ENCODE measurements at regions not wholly inside any gene's neighbourhood (a gene's known extent, or its start where the extent isn't known, plus 50 kb on each side); places are given as distances from the start of the nearest gene placed in this dataset.
A peak's percentile ranks its signal among the peaks of the same experiment; 100 is the strongest.

GRCh38 chr13:90168953-90169352 is 1178.5 kb upstream of the MIR17HG start:
- intact Hi-C loops (cut with micrococcal nuclease) (no loop called here), dilution Hi-C loops (cut with HindIII; ENCODE audit: low sequenced_read_pairs, unreplicated experiment) (no loop called here), in situ Hi-C loops (cut with MboI; ENCODE audit: low sequenced_read_pairs) (no loop called here)
- peak; percentile 20; the same call in 1 of the 2 replicates for TF ChIP-seq CEBPB (IDR thresholded peaks at IDR 0.05; ENCODE audit: low read depth, low read length)
- no peak for TF ChIP-seq SMC3 (IDR thresholded peaks at IDR 0.05; ENCODE audit: low read depth, low read length)
- Histone ChIP-seq H2BK15ac (ENCODE audit: low read depth, low read length) (no peak overlapping the region), H3K23ac (ENCODE audit: low read depth, low read length) (no peak overlapping the region), H3K14ac (replicated peaks; ENCODE audit: low read depth, low read length) (no peak overlapping the region), H3K9ac (ENCODE audit: low read depth, low read length) (no peak overlapping the region), H2AK5ac (ENCODE audit: low read depth, low read length) (no peak overlapping the region), H3K27ac (ENCODE audit: insufficient read depth, low read length) (no peak overlapping the region), H3K4me3 (ENCODE audit: insufficient read depth, low read depth, low read length) (no peak overlapping the region), H3K27me3 (ENCODE audit: control insufficient read depth, insufficient read depth, low read length) (no peaks in the 10 kb centered on the region), H2AFZ (replicated peaks; ENCODE audit: low read length, poor library complexity) (no peak overlapping the region), H3K18ac (ENCODE audit: low read depth, low read length) (no peak overlapping the region), H3K79me1 (ENCODE audit: low read depth in 1 of 2, low read length in 2 of 2) (no peaks in the 10 kb centered on the region), H3K4me2 (ENCODE audit: low read depth, low read length) (no peak overlapping the region), H3K4ac (ENCODE audit: low read depth, low read length) (no peak overlapping the region), H4K91ac (ENCODE audit: insufficient read depth, low read depth, low read length) (no peak overlapping the region), H4K8ac (ENCODE audit: low read depth in 2 of 2, low read length in 2 of 2) (no peak overlapping the region), H3K56ac (ENCODE audit: extremely low read depth, insufficient read depth, low read length) (no peak overlapping the region), H3K4me1 (ENCODE audit: control insufficient read depth, insufficient read depth, low read length) (no peaks in the 10 kb centered on the region), H3K36me3 (ENCODE audit: control insufficient read depth, insufficient read depth, low read length) (no peaks in the 10 kb centered on the region), H4K5ac (ENCODE audit: low read depth, low read length) (no peak overlapping the region), H3K9me3 (ENCODE audit: control insufficient read depth, insufficient read depth, low read length) (peaks cover 1% of the 10 kb centered on the region; the same call in 1 of the 2 replicates), H2BK5ac (ENCODE audit: low read depth, low read length, poor library complexity, severe bottlenecking) (no peak overlapping the region), H4K20me1 (ENCODE audit: insufficient read depth, low read length) (no peaks in the 10 kb centered on the region), H2BK20ac (ENCODE audit: low read depth, low read length) (no peak overlapping the region), H2AK9ac (replicated peaks; ENCODE audit: low read depth, low read length, poor library complexity) (no peak overlapping the region), H3K9me1 (ENCODE audit: insufficient read depth, low read length) (no peaks in the 10 kb centered on the region), H2BK120ac (ENCODE audit: low read depth, low read length) (no peak overlapping the region)
- ChIA-PET CTCF (no interaction called here), POLR2A (ENCODE audit: unreplicated experiment) (no interaction called here)
- no peak for DNase-seq
- BruUV-seq (replicated peaks), result no TSS peak
- ATAC-seq (ENCODE audit: low read depth), result no peak
- no CpG with 5 or more reads among the region's 1 CpG for WGBS, 2 experiments (ENCODE audit: extremely low coverage in 2 of 2, insufficient read length in 1 of 2)

All from IMR-90 (cell line).